NCI-H2196 (cell line): ENCODE measurements at regions not wholly inside any gene's neighbourhood (a gene's known extent, or its start where the extent isn't known, plus 50 kb on each side); places are given as distances from the start of the nearest gene placed in this dataset.

Experiments
- DNase-seq: peaks from one replicate; lab custom pipeline; 2025; ENCODE audit not compliant: unreplicated experiment; lab: John Stamatoyannopoulos, UW

DNA sequence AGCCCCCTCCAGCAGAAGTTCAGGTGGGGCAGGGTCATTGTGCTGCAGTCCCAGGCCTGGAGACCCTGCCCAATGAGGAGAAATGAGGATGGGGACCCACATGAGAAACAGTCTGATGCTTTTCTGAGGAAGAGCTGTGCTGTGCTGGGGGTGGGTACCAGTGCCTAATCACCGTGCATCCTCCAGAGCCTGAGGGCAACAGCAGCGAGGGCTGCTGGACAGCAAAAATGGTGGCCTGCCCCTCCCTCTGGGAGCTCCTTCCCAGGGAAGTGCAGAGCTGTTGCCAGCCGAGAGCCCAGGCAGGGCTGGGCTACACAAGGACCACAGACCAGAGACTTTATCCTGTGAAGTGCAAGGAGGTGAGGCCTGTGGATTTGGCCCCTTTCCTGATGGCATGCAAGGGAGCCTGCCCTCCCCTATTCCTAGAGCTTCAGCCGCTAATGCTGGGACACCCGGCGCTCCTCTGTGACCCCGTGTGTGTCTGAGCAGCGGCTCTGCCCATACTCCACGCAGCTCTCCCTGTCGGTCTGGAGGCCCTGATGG is 134.8 kb downstream of the DSEL start:
- DNase-seq, result no peak

GRCh38 chr18:67380867-67381266 is 135.7 kb downstream of the DSEL start:
- no peak for DNase-seq

- DNase-seq, result no peak
Observed at GRCh38 chr18:67379981-67380380, 136.5 kb downstream of the DSEL start.

DNA sequence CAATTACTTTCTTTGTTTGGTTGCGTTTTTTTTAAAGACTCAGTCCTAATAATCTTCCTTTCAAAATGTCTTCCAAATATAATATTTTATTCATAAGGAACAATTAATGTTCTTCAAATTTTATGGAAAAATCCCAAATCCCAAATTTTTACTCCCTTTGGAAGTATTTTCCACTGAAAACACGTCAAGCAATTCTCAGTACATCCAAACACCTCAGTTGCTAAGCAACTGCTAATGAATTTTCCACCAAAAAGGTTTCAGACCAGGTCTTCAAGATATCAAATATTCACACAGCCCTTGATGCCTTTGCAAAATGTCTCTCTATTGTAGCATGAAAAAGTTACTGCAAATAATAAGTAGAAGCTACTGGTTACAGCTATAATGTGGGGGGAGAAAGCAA is 140.1 kb downstream of the DSEL start:
- no peak for DNase-seq

GRCh38 chr18:67373636-67374035 is 142.9 kb downstream of the DSEL start:
- no peak for DNase-seq

DNA sequence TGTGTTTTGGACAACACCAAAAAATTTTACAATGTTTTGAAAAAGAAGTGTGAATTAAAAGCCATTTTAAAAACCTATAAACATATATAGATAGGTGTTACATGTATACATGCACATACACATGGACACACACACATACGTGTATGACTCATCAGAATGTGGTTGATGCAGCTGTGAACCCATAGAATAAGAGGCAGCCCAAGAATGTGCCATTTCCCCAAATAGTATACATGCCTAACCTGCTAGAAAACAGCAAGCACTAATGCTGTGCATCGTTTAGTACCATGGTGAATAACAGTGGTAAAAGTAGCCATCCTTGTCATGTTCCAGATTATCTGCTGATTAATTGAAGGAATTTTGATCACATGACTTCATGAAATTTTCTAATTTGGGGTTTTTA is 149.0 kb downstream of the DSEL start:
- DNase-seq, result no peak

DNA sequence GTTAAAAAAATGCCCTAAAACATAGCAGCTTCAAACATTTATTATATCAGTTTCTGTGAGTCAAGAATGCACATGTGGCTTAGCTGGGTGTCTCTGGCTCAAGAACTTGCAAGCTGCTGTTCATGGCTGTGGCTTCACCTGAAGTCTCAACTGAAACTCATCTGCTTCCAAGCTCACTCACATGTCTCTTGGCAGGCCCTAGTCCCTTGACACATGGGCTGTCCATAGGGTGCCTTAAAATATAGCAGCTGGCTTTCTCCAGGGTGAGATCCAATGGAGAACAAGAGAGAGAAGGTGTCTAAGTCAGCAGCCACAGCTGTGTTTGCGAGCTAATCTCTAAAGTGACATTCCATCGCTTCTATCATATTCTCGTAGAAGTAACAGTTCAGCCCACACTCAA is 152.8 kb downstream of the DSEL start:
- no peak for DNase-seq

DNA sequence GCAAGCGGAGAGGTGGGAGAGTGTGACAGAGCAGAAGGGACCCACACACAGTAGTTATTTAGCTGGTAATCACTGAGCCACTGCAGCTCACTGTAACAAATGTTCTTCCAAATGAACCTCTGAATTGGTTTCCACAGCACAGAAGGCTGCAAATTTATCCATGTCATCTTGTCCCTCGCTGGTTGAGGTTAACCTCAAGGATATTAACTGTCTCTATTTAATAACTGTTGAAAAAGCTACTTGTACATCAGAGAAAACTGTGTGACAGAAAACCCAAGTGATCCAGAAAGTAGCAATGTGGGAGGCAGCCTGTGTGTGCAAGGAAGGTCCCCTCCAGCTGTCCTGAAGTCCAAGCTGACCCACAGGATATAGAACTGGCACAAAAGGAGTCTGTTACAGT is 153.6 kb downstream of the DSEL start:
- no peak for DNase-seq

DNA sequence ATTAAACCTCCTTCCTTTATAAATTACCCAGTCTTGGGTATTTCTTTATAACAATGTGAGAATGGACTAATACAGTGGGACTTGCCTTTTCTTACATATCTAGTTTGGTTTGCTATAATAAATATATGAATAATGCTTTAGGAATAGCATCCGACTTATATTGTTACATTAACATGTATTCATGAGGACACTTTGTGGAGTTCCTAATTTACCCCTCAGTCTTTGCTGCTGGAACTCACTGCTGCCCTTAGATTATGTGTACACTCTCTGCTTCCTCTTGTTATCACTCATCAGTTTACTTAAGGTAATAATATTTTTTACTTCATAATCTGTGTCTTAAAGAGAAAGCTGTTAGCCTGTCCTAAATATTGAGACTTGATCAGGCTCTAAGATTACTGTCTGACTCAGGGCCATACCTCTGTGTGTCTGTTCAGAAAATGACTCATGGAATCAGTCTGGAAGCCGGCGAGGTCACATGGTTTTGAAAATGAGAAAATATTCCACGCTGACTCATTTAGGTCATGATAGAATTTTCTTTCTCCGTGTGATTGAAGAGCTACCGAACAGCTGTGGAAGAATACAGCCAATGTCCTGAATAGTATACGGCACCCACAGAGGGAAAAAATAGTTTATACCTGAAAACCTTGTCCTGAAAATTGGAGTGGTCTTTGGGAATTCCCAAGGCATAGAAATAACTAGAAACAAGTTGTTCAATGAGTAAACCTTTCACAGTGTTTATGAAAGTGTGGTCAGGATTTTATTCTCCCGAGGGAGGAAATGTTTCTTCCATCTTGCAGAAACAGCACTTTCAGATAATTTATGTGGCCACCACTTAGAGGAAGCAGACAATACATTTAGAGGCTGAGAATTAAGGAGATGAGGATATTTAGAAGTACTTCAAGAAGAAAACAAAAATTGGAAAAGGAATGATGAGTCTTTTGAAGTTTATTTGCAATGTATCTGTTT is 156.4 kb downstream of the DSEL start:
- DNase-seq, result no peak

DNA sequence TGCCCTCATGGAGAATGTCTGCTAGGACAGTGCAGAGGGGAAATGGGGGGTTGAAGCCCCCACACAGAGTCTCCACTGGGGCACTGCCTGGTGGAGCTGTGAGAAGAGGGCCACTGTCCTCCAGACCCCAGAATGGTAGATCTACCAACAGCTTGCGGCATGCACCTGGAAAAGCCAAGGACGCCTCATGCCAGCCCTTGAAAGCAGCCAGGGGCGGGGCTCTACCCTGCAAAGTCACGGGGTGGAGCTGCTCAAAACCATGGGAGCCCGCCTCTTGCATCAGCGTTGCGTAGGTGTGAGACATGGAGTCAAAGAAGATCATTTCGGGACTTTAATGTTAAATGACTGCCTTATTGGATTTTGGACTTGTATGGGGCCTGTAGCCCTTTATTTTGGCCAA is 157.6 kb downstream of the DSEL start:
- no peak for DNase-seq

DNA sequence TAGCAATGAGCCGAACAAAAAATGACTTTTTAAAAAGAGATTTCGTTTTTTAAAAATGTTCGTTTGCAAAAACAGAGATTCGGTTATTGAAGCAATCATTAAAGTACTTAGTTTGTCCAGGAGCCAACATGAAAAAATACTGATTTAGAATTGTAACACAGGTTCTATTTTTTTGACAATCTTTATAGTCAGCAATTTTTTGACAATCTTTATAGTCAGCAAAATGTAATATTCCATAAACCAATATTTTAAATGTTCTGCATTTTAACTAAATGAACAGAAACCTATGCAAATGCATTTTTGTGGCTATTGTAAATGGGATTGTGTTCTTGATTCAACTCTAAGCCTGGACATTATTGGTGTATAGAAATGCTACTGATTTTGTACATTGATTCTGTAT is 161.8 kb downstream of the DSEL start:
- DNase-seq, result no peak

DNA sequence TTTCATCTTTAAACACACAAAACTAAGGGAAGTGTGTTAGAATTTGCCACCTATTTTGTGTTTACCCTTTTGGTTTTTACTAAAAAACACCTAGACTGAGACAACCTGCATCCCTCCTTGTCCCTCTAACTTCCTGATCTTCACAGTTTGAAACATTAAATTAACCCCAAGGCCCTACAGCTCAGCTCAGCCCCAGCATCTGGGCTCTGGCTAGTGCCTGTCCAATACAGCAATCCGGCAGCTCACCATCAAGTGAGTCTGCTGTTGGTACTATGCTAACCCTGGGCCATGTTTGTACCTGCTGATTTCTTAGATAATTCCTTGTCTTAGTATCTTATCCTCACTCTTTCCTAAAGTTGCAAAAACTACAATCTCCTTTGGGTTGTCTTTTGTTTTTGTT is 162.4 kb downstream of the DSEL start:
- DNase-seq, result no peak

DNA sequence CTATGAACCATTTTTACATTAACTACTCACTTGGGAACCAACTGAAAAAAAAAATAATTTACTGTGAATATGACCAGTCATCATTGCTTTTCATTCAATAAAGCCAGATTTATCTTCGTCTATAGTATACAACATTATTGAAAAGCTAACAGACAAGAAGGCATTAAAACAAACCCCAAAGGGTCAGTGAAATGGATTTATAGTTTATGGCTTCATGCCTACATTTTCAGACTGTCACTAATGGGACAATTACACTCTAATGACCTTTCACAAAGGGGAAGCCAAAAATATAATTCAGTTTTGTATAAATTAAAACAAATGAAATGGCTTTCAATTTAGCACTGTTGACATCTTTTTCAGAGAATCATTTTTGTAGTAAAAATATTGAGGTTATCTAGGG is 169.1 kb downstream of the DSEL start:
- DNase-seq, result no peak

GRCh38 chr18:67342159-67342558 is 174.4 kb downstream of the DSEL start:
- no peak for DNase-seq

DNA sequence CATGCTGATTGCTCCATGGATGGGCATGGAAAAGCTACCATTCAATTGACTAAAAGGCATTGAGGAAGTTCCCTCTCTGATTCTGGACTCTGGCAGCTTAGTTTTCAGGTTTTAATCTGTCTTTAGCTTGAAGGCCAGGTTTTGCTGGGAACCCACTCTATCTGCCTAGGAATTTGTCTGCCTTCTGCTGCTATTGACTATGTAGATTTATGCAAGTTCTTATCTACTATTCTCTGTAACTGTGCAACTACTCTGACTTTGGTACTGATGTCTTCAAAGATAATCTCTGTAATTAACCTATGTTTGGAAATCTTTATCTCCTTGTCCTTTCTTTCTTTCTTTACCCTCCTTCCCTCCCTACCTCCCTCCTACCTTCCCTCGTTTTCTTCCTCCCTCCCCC is 178.8 kb downstream of the DSEL start:
- no peak for DNase-seq

DNA sequence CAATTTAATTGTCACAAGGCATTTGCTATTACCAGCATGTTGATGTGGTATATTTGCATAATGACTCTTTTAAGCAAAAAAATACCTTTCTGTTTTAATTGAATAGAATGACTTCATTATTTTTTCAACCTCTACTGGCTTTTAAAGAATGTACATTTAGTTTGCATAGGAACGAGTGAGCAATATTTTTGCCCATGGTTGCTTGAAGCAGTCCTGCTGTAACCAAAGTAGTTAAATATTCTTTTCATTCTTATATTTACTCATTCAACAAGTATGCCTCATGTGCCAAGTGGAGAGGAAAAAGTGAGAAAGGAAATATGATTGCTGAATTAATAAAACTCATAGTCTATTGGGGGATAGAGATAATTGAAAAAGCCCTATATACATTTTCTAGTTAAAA is 184.7 kb downstream of the DSEL start:
- no peak for DNase-seq

GRCh38 chr18:67319109-67319508 is 197.4 kb downstream of the DSEL start:
- DNase-seq, result no peak

DNA sequence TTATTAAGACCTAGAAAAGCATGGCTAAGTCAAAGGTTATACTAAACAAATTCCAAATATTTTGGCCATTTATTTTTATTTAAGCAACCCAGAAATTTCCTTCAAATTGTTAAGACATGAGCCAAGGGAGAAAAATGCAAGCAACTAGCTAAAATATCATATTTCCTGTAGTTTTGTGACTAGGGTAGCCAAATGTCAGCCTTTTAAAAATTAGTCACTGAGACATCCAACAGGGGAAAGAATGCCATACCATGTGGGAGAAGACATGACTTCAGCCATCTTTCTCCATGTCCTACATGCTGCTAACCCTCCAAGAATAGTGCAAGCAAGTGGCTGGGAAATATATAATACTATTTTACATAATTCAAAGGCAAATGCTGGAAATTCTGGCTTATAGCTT is 197.9 kb downstream of the DSEL start:
- no peak for DNase-seq

DNA sequence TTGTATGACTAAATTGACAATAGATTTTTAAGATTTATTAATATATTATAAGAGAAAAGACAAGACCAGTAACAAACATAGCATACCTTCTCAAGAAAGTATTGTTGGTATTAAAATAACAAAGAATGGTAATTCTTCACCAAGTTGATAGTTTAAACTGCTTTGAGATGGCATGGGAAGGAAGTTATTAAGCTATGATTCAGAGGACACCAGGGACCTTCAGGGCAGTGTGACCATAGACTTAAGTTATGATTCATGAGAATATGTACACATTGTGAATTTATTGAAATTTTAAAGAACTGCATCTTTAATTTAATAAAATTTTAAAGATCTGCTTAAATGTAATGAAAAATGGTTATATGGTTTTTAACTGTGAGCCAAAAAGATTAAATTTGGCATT is 205.7 kb downstream of the DSEL start:
- DNase-seq, result no peak

DNA sequence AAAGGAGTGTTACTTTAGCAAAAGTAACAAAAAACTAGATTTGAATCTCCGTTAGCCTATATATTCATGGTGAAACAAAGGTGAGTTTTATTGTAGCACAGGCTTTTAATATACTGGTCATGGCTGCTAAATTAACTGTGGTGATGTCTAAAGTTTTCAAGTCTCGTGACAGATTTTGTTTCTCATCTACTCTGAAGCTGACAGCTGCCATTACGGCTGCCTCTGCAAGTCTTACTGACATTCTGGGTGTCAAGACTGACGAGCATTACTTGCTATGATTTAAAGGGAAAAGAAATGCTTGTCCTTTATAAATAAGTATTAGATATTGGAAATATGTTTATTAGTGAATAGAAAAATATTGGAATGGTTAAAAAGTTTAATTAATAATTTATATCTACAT is 207.7 kb downstream of the DSEL start:
- DNase-seq, result no peak

DNA sequence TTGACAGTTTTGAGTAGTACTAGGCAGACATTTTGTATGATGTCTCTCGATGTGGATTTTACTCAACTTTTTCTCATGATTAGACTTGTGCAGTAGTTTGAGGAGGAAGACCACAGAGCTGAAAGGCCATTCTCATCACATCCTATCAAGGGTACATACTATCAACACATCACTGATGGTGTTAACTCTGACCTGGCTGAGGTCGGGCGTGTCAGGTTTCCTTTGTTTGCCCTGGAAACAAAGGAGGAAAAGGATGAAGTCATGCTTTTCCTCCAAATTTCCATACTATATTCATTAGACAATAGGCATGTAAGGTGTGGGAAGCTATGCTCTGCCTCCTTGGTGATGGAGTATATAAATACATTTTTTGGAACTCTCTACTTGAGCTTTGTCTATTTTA is 211.1 kb downstream of the DSEL start:
- DNase-seq, result no peak

- DNase-seq, result no peak
Observed at GRCh38 chr18:67302043-67302442, 214.5 kb downstream of the DSEL start.

DNA sequence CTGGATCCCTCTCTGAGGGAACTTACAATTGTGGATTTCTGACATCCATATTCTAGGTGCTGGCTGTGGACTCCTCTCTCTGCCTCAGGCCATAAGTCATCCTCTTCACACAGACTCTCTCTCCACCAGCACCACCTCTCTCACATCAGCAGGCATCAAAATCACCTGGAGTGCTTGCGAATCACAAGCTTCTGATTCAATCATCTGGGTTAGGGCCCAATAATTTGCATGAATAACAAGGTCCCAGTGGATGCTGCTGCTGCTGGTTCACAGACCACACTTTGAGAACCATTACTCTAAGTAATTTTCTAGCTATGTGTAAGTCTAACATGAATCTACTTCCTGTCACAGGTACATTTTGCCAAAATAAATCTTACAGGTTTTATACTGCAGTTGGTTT is 214.9 kb downstream of the DSEL start:
- DNase-seq, result no peak
